ENCODE measurements at regions not wholly inside any gene's neighbourhood (a gene's known extent, or its start where the extent isn't known, plus 50 kb on each side); places are given as distances from the start of the nearest gene placed in this dataset.
A peak's percentile ranks its signal among the peaks of the same experiment; 100 is the strongest.

DNA sequence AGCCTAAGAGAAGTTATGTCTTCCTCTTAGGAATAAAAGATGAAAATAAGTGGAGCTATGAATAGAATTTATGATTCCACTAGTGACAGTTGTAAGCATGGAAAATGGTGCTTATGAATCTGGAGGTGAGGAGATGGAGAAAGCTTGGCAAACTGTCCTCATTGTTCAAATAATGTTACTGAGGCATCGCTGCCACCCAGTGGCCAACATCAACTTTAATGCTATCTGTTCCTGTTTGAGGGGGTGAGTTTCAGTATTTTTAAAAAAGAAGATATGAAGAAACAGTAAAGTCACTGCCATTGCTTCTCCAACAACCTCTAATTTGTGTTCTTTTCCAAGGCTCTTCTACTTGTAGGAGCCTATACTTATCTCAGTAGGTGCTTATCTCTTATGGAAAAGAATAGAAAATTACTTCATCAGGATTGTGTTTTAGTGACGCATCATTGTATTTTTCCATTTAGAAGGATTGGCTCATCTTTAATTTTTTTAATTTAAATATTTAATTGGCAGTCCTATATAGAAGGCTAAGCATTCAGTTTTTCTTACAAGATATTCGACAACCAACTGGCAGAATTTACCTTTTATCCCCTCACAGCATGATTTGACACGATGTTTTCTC, 260.4 kb upstream of the P2RY1 start:
- H3K27me3 ChIP-seq (ENCODE audit: insufficient read depth, poor library complexity, severe bottlenecking), result peaks cover 4% of the 10 kb centered on the region
- no peak overlapping the region for H3K27ac ChIP-seq (replicated peaks)
- DNase-seq (ENCODE audit: low read depth in 1 of 2, low spot score in 1 of 2), result peak in 1 of 2 experiments; percentile 23
- TF ChIP-seq, protein P1, sequence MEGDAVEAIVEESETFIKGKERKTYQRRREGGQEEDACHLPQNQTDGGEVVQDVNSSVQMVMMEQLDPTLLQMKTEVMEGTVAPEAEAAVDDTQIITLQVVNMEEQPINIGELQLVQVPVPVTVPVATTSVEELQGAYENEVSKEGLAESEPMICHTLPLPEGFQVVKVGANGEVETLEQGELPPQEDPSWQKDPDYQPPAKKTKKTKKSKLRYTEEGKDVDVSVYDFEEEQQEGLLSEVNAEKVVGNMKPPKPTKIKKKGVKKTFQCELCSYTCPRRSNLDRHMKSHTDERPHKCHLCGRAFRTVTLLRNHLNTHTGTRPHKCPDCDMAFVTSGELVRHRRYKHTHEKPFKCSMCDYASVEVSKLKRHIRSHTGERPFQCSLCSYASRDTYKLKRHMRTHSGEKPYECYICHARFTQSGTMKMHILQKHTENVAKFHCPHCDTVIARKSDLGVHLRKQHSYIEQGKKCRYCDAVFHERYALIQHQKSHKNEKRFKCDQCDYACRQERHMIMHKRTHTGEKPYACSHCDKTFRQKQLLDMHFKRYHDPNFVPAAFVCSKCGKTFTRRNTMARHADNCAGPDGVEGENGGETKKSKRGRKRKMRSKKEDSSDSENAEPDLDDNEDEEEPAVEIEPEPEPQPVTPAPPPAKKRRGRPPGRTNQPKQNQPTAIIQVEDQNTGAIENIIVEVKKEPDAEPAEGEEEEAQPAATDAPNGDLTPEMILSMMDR (IDR thresholded peaks at IDR 0.05; ENCODE audit: insufficient read depth, low read length), result peak; percentile 25
- TF ChIP-seq GABPA (IDR thresholded peaks at IDR 0.05; ENCODE audit: low read depth), result no peak
- H3K4me3 ChIP-seq (replicated peaks; ENCODE audit: insufficient read depth, low read length), result no peak overlapping the region

DNA sequence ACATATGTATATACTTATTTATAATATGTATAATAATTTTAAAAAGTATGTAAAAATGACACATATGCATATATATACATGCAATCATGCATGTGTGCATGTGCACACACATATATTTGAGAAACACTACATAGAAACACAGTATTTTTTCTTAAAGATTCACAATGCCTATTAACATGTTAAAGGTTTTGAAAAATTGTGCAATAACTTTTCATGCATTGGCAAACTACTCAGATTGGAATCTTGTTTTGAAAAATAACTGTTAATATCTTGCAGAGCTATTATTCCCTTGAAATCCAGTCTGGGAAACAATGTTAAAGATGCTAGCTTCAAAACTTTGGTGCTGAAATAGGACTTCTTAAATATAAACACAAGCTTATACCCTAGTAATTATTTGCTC, 256.2 kb upstream of the P2RY1 start:
- TF ChIP-seq SPI1 (IDR thresholded peaks at IDR 0.05; ENCODE audit: borderline replicate concordance, low read depth), result no peak
- TF ChIP-seq POLR2AphosphoS5 (IDR thresholded peaks at IDR 0.05; ENCODE audit: low read depth), result no peak
- no peak for TF ChIP-seq GABPA (IDR thresholded peaks at IDR 0.05; ENCODE audit: low read depth)
- TF ChIP-seq, protein P1 (IDR thresholded peaks at IDR 0.05; ENCODE audit: insufficient read depth, low read length), result no peak
- TF ChIP-seq, protein P2, sequence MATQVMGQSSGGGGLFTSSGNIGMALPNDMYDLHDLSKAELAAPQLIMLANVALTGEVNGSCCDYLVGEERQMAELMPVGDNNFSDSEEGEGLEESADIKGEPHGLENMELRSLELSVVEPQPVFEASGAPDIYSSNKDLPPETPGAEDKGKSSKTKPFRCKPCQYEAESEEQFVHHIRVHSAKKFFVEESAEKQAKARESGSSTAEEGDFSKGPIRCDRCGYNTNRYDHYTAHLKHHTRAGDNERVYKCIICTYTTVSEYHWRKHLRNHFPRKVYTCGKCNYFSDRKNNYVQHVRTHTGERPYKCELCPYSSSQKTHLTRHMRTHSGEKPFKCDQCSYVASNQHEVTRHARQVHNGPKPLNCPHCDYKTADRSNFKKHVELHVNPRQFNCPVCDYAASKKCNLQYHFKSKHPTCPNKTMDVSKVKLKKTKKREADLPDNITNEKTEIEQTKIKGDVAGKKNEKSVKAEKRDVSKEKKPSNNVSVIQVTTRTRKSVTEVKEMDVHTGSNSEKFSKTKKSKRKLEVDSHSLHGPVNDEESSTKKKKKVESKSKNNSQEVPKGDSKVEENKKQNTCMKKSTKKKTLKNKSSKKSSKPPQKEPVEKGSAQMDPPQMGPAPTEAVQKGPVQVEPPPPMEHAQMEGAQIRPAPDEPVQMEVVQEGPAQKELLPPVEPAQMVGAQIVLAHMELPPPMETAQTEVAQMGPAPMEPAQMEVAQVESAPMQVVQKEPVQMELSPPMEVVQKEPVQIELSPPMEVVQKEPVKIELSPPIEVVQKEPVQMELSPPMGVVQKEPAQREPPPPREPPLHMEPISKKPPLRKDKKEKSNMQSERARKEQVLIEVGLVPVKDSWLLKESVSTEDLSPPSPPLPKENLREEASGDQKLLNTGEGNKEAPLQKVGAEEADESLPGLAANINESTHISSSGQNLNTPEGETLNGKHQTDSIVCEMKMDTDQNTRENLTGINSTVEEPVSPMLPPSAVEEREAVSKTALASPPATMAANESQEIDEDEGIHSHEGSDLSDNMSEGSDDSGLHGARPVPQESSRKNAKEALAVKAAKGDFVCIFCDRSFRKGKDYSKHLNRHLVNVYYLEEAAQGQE (IDR thresholded peaks at IDR 0.05; ENCODE audit: insufficient replicate concordance, low read depth), result no peak
- Histone ChIP-seq H3K27me3 (ENCODE audit: insufficient read depth, poor library complexity, severe bottlenecking) (peaks cover 4% of the 10 kb centered on the region), H3K27ac (replicated peaks) (no peak overlapping the region), H3K4me3 (replicated peaks; ENCODE audit: insufficient read depth, low read length) (no peak overlapping the region)
- no peak for DNase-seq (ENCODE audit: low read depth in 1 of 2, low spot score in 1 of 2)

DNA sequence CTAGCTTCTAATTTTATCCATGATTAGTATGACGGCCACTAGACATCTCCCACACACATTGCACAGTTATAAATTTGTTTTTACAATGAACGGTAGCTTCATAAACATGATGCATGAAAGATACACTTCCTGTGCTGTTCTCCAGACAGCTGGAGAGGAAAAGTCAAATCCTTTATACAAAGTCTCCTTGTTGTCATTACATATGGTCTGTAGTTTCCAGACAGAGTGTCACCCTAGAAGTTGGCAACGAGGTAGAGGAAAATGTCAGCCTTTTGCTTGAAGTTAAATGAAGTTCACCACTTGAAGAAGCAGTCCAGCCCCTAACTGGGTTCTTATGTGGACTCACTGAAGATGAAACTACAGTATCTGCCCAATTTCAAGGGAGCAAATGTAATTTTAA, 253.0 kb upstream of the P2RY1 start:
- no peak overlapping the region for H3K27ac ChIP-seq (replicated peaks)
- TF ChIP-seq SPI1 (IDR thresholded peaks at IDR 0.05; ENCODE audit: borderline replicate concordance, low read depth) (no peak), POLR2AphosphoS5 (IDR thresholded peaks at IDR 0.05; ENCODE audit: low read depth) (no peak), GABPA (IDR thresholded peaks at IDR 0.05; ENCODE audit: low read depth) (no peak)
- TF ChIP-seq, protein P2 (IDR thresholded peaks at IDR 0.05; ENCODE audit: insufficient replicate concordance, low read depth), result no peak
- TF ChIP-seq, protein P1 (IDR thresholded peaks at IDR 0.05; ENCODE audit: insufficient read depth, low read length), result no peak
- no peaks in the 10 kb centered on the region for H3K27me3 ChIP-seq (ENCODE audit: insufficient read depth, poor library complexity, severe bottlenecking)
- no peak overlapping the region for H3K4me3 ChIP-seq (replicated peaks; ENCODE audit: insufficient read depth, low read length)
- no peak for DNase-seq (ENCODE audit: low read depth in 1 of 2, low spot score in 1 of 2)

DNA sequence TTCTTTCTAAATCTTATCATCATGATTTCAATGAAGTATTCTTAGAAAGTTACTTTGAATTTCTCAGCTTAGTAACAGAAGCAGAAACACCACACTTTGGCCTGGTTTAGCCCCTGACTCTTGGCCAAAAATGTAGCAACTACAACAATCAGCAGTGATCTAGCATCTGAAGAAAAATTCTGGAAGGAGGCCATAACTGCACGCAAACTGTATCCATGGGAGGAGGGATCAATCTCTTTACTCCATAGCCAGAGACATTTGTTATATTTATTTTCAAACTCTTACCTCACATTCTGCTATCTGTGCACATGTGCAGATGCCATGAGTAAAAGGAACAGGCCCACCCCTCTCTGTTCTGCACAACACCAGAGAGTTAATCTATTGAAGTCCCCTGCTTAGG, 251.0 kb upstream of the P2RY1 start:
- H3K27me3 ChIP-seq (ENCODE audit: insufficient read depth, poor library complexity, severe bottlenecking), result no peaks in the 10 kb centered on the region
- no peak for DNase-seq (ENCODE audit: low read depth in 1 of 2, low spot score in 1 of 2)
- TF ChIP-seq, protein P1 (IDR thresholded peaks at IDR 0.05; ENCODE audit: insufficient read depth, low read length), result no peak
- TF ChIP-seq, protein P2 (IDR thresholded peaks at IDR 0.05; ENCODE audit: insufficient replicate concordance, low read depth), result no peak
- TF ChIP-seq POLR2AphosphoS5 (IDR thresholded peaks at IDR 0.05; ENCODE audit: low read depth), result no peak
- TF ChIP-seq SPI1 (IDR thresholded peaks at IDR 0.05; ENCODE audit: borderline replicate concordance, low read depth), result no peak
- no peak for TF ChIP-seq GABPA (IDR thresholded peaks at IDR 0.05; ENCODE audit: low read depth)
- H3K27ac ChIP-seq (replicated peaks), result no peak overlapping the region
- H3K4me3 ChIP-seq (replicated peaks; ENCODE audit: insufficient read depth, low read length), result no peak overlapping the region
